Heart left ventricle (tissue), 16 donors: ENCODE measurements at regions not wholly inside any gene's neighbourhood (a gene's known extent, or its start where the extent isn't known, plus 50 kb on each side); places are given as distances from the start of the nearest gene placed in this dataset.

Source experiments
- ATAC-seq, 4 donors: fragments of 200-7000 bp; cut with Tn5 transposase; one replicate each; pipeline ENCODE4 v1.9.1; 2020 to 2022; ENCODE audit warnings: moderate library complexity in 4 of 4, mild to moderate bottlenecking in 3 of 4, moderate number of reproducible peaks in 1 of 4
- DNase-seq, 5 donors: peaks; one replicate each; pipeline ENCODE4 v3.0.0-alpha.2; 2020
- H3K27ac ChIP-seq, 12 donors: fragments of 200-600 bp; sonication (generic) in 4 of 12; one replicate each; pipeline versions ENCODE4 v1.5.0 to v1.8.0; 2016 to 2022; ENCODE audit warnings: mild to moderate bottlenecking in 2 of 12
- H3K27me3 ChIP-seq, 9 donors: fragments of 200-600 bp; sonication (generic) in 2 of 9; one replicate each; pipeline versions ENCODE4 v1.5.1 to v1.8.0; 2016 to 2022; ENCODE audit warnings: mild to moderate bottlenecking in 3 of 9
- H3K36me3 ChIP-seq, 9 donors: fragments of 200-600 bp; sonication (generic) in 2 of 9; one replicate each; pipeline versions ENCODE4 v1.5.0 to v1.8.0; 2018 to 2022; ENCODE audit warnings: mild to moderate bottlenecking in 2 of 9
- H3K4me1 ChIP-seq, 12 donors: fragments of 200-600 bp; sonication (generic) in 4 of 12; one replicate each; pipeline versions ENCODE4 v1.5.0 to v1.8.0; 2016 to 2022; ENCODE audit warnings: mild to moderate bottlenecking in 3 of 12
- H3K4me3 ChIP-seq, 12 donors: fragments of 200-600 bp; sonication (generic) in 4 of 12; one replicate each; pipeline versions ENCODE4 v1.5.0 to v1.8.0; 2017 to 2022; ENCODE audit warnings: mild to moderate bottlenecking in 9 of 12, moderate library complexity in 4 of 12
- H3K9me3 ChIP-seq, 12 donors: fragments of 200-600 bp; sonication (generic) in 4 of 12; one replicate each; pipeline versions ENCODE4 v1.5.0 to v1.8.0; 2016 to 2022; ENCODE audit warnings: mild to moderate bottlenecking in 1 of 12
- POLR2A ChIP-seq, 2 donors: fragments of 450-650 bp; IDR thresholded peaks; one replicate each; pipeline ENCODE4 v1.6.1; 2017; ENCODE audit warnings: antibody characterized with exemption in 2 of 2, mild to moderate bottlenecking in 2 of 2, moderate library complexity in 2 of 2
- WGBS, 4 donors: extraction: QIAGEN DNeasy Blood & Tissue Kit in 2 of 4; methylation state at CpG; one replicate each; pipeline versions ENCODE4 v1.1.5 to v1.1.7; 2013 to 2018; 5-methylcytosine and 5-hydroxymethylcytosine counted together
- intact Hi-C, 10 donors: fragments of 100-400 bp; cut with DNase I; formaldehyde crosslinking; loops; one replicate each; pipeline versions ENCODE4 v1.11.1 to v1.14.2; 2022
- TF ChIP-seq, protein P1 (sequence below), 12 donors: fragments of 200-600 bp; sonication (generic) in 4 of 12; IDR thresholded peaks; one replicate each; pipeline versions ENCODE4 v1.5.0 to v1.8.0; 2018 to 2022; ENCODE audit warnings: antibody characterized with exemption in 12 of 12, mild to moderate bottlenecking in 5 of 12
- donor health status: ischemic (EF 13 %, LVEDD 7.1; RV severe dilation, severe dysfunction).
- donor health status: healthy with polysubstance abuse.
- donor health status: DM: no; HTN: yes; CAD: no.
- donor health status: DM: no; HTN: no; CAD: no.
- donor health status: ischemic (EF 25% LVEDD 6.9; RV normal size, moderate dysfunction).
- donor health status: ischemic (EF 25% LVEDD 5.7; RV mildly dilated, moderate dysfunction).
- donor health status: healthy.
- donor health status: DM: yes; HTN: yes; CAD: no.
- donor health status: ischemic (EF 35%, LVEDD 5.7; RV mildly dilated, moderate dysfunction).
- donor health status: nonischemic (EF 11% LVEDD 7.7; RV severe dilation, severe dysfunction).
- donor health status: DM: yes; HTN: yes; CAD: no.
- donor health status: PGD.
- donor health status: ischemic (EF 29% LVEDD 5.4; RV normal size, mild dysfunction).
- donor health status: nonischemic (EF 23%, LVEDD 6.1; RV moderate dilation, normal function).

DNA sequence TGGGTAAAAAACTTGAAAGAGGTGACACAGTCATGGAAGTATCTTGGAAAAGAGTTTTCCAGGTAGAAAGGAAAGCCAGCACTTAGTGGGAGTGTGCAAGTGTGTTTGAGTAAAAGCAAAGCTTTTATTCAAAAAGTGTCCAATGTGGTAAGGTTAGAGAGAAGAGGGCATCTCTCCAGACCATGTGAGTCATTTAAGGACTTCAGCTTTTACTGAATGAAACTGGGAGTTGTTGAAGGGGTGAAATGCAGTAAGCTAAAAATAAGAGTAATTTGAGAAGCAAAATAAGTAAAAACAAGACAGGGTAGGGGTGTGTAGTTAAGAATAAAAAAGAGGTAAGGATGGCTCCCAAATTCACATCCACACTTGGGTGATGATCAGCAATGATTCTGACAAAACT lies 238.9 kb downstream of the SLC7A11 start:
- H3K4me1 ChIP-seq = no peaks in the 10 kb centered on the region
- TF ChIP-seq, protein P1, sequence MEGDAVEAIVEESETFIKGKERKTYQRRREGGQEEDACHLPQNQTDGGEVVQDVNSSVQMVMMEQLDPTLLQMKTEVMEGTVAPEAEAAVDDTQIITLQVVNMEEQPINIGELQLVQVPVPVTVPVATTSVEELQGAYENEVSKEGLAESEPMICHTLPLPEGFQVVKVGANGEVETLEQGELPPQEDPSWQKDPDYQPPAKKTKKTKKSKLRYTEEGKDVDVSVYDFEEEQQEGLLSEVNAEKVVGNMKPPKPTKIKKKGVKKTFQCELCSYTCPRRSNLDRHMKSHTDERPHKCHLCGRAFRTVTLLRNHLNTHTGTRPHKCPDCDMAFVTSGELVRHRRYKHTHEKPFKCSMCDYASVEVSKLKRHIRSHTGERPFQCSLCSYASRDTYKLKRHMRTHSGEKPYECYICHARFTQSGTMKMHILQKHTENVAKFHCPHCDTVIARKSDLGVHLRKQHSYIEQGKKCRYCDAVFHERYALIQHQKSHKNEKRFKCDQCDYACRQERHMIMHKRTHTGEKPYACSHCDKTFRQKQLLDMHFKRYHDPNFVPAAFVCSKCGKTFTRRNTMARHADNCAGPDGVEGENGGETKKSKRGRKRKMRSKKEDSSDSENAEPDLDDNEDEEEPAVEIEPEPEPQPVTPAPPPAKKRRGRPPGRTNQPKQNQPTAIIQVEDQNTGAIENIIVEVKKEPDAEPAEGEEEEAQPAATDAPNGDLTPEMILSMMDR (IDR thresholded peaks at IDR 0.05) = no peak
- no peak for TF ChIP-seq POLR2A (IDR thresholded peaks at IDR 0.05)
- H3K27ac ChIP-seq = no peak overlapping the region

DNA sequence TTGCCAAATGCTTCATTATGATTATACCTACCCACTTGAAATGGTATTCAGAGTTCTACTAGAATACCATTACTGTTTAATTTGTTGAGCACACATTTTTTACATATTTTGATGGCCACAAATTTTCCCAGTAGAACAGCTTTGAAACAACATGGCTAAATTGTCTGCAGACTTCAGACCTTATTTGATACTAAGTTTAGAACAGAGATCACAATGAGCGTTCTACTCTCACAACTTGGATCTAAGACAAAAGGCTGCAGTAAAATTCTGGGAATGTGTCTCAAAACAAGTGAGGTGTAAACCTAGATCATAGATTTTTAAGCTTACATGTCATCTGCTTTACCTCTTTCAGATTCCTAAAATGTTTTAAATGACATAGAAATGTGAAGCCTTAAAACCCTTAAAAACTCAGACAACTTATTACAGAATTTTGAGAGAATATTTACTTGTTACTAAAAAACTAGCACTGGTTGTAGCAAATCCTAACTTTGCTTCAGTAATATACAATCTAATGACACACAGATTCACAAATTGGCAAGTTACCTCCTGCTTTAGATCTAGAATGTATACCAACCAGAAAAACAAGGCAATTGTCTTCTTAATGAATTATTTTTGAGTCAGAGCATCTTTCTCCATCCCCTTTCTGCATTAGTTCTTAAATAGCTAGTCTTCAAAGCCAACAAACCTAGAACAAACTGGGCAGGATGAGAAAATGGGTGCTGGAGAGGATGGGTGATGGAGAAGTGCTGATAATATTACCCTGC lies 243.3 kb downstream of the SLC7A11 start:
- intact Hi-C loops = no loop called here

More for the DNA sequence above, 238.9 kb downstream of the SLC7A11 start:
- no peaks in the 10 kb centered on the region for H3K9me3 ChIP-seq
- H3K4me3 ChIP-seq = no peak overlapping the region
- ATAC-seq = no peak
- no peaks in the 10 kb centered on the region for H3K36me3 ChIP-seq
- DNase-seq = no peak
- H3K27me3 ChIP-seq = no peaks in the 10 kb centered on the region
- intact Hi-C loops = no loop called here

DNA sequence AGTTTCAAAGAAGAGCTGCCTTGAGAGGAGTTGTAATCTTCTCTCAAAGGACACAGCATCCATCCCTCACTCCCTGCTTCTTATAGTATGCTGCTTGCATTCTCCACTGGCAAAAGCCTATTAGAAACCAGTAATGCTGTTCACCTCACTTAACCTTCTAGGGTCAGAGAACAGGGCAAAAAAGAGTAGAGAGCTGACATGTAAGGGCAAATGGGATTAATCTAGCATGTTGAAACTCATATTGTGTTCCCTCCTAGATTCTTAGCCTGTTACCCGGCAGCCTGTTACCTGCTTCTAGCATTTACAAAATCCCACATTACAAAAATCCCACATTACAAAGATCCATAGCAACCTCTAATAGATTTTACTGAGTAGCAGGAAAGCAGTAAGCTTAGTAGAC lies 244.7 kb downstream of the SLC7A11 start:
- ATAC-seq = no peak
- no peaks in the 10 kb centered on the region for H3K9me3 ChIP-seq
- H3K36me3 ChIP-seq = no peaks in the 10 kb centered on the region
- TF ChIP-seq, protein P1 (IDR thresholded peaks at IDR 0.05) = no peak
- no peak for TF ChIP-seq POLR2A (IDR thresholded peaks at IDR 0.05)
- no peaks in the 10 kb centered on the region for H3K4me1 ChIP-seq
- DNase-seq = no peak
- no peak overlapping the region for H3K4me3 ChIP-seq
- H3K27ac ChIP-seq = no peak overlapping the region
- no peaks in the 10 kb centered on the region for H3K27me3 ChIP-seq
- intact Hi-C loops = no loop called here
- WGBS, 4 donors = 0 to 56% (median 20%) methylated on average over 1 of the region's 1 CpG

More for the DNA sequence above, 243.3 kb downstream of the SLC7A11 start:
- Histone ChIP-seq H3K27ac (no peak overlapping the region), H3K27me3 (no peaks in the 10 kb centered on the region), H3K36me3 (no peaks in the 10 kb centered on the region), H3K9me3 (no peaks in the 10 kb centered on the region), H3K4me1 (no peaks in the 10 kb centered on the region), H3K4me3 (no peak overlapping the region)
- WGBS, 4 donors = 24 to 51% (median 30%) methylated on average over 1 of the region's 1 CpG
- TF ChIP-seq, protein P1 (IDR thresholded peaks at IDR 0.05) = no peak
- no peak for TF ChIP-seq POLR2A (IDR thresholded peaks at IDR 0.05)
- no peak for ATAC-seq
- no peak for DNase-seq

DNA sequence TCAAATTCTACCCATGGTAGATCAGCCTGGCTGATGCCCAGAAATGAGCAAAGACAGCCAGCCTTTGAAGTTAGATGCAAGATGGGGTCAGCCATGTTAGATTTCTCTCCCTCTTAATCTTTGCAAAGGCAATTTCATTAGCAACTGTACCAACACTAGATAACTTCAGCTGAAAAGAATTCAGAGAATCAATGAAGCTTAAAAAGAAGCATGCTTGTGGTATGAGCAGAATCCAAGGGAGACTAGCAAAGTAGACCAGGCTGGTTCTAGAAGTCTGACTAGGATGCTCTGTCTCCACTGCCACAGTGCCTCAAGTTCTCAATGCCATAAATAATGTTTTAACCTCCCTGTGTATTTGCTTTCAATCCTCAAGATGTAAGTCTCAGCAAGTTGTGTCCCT lies 247.3 kb downstream of the SLC7A11 start:
- ATAC-seq (no peak), DNase-seq (no peak)
- Histone ChIP-seq H3K27me3 (no peaks in the 10 kb centered on the region), H3K27ac (no peak overlapping the region), H3K4me1 (no peaks in the 10 kb centered on the region), H3K4me3 (no peak overlapping the region), H3K36me3 (no peaks in the 10 kb centered on the region), H3K9me3 (no peaks in the 10 kb centered on the region)
- intact Hi-C loops = no loop called here
- TF ChIP-seq, protein P1 (IDR thresholded peaks at IDR 0.05) = no peak
- no peak for TF ChIP-seq POLR2A (IDR thresholded peaks at IDR 0.05)
